ENCODE measurements at regions not wholly inside any gene's neighbourhood (a gene's known extent, or its start where the extent isn't known, plus 50 kb on each side); places are given as distances from the start of the nearest gene placed in this dataset.

DNA sequence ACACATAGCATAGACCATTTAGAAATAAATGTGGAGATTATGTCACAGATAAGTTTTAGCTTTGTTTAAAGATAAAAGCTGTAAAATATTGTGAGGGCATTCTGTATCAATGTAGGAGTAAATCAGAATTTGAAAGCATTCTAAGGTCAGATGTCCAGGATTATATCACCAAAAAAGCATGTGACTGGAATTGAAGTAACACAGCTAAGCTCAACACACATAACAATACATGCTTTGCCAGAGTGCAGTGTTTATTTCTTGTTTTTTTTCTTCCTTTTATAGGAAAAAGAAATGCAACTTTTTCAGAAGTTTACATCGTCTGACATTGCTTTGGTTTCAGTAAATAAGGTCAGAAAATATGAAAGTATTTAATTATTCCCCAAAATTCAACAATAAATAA lies 183.4 kb downstream of the HTR7 start:
- DNase-seq (ENCODE audit: low spot score): no peak
- no peak overlapping the region for H3K4me3 ChIP-seq (ENCODE audit: low read depth in 1 of 3, low read length in 3 of 3)
- WGBS: 66% methylated on average over 1 of the region's 1 CpG
- H3K27me3 ChIP-seq (ENCODE audit: control insufficient read depth in 4 of 4, insufficient read depth in 4 of 4, low read length in 3 of 4): peaks cover 0 to 3% (median 0%) of the 10 kb centered on the region in 4 donors
- no peak overlapping the region for H3K9ac ChIP-seq (ENCODE audit: low read depth in 1 of 2, low read length in 2 of 2)
- H3K4me1 ChIP-seq (ENCODE audit: control insufficient read depth in 4 of 4, insufficient read depth in 4 of 4, low read length in 3 of 4): no peaks in the 10 kb centered on the region
- no peaks in the 10 kb centered on the region for H3K9me3 ChIP-seq (ENCODE audit: control insufficient read depth in 4 of 4, low read length in 3 of 4)
- H3K36me3 ChIP-seq (ENCODE audit: control insufficient read depth in 4 of 4, insufficient read depth in 3 of 4, low read depth in 1 of 4, low read length in 3 of 4): no peaks in the 10 kb centered on the region
- TF ChIP-seq, protein P1, sequence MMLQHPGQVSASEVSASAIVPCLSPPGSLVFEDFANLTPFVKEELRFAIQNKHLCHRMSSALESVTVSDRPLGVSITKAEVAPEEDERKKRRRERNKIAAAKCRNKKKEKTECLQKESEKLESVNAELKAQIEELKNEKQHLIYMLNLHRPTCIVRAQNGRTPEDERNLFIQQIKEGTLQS (IDR thresholded peaks at IDR 0.05): no peak
- no peak for TF ChIP-seq FOXA2 (IDR thresholded peaks at IDR 0.05)
- no peak for TF ChIP-seq HNF4G (IDR thresholded peaks at IDR 0.05)
- no peak for TF ChIP-seq EGR1 (IDR thresholded peaks at IDR 0.05; ENCODE audit: low read depth in 2 of 2)
- no peak for TF ChIP-seq SP1 (IDR thresholded peaks at IDR 0.05)
- TF ChIP-seq, protein P2, sequence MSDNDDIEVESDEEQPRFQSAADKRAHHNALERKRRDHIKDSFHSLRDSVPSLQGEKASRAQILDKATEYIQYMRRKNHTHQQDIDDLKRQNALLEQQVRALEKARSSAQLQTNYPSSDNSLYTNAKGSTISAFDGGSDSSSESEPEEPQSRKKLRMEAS (IDR thresholded peaks at IDR 0.05): no peak
- TF ChIP-seq TAF1 (conservative IDR thresholded peaks at IDR 0.05): no peak
- no peak for TF ChIP-seq GABPA (IDR thresholded peaks at IDR 0.05 in 1 of 2, conservative IDR thresholded peaks at IDR 0.05 in 1 of 2)
- TF ChIP-seq HNF4A (conservative IDR thresholded peaks at IDR 0.05): no peak
- TF ChIP-seq, protein P3, sequence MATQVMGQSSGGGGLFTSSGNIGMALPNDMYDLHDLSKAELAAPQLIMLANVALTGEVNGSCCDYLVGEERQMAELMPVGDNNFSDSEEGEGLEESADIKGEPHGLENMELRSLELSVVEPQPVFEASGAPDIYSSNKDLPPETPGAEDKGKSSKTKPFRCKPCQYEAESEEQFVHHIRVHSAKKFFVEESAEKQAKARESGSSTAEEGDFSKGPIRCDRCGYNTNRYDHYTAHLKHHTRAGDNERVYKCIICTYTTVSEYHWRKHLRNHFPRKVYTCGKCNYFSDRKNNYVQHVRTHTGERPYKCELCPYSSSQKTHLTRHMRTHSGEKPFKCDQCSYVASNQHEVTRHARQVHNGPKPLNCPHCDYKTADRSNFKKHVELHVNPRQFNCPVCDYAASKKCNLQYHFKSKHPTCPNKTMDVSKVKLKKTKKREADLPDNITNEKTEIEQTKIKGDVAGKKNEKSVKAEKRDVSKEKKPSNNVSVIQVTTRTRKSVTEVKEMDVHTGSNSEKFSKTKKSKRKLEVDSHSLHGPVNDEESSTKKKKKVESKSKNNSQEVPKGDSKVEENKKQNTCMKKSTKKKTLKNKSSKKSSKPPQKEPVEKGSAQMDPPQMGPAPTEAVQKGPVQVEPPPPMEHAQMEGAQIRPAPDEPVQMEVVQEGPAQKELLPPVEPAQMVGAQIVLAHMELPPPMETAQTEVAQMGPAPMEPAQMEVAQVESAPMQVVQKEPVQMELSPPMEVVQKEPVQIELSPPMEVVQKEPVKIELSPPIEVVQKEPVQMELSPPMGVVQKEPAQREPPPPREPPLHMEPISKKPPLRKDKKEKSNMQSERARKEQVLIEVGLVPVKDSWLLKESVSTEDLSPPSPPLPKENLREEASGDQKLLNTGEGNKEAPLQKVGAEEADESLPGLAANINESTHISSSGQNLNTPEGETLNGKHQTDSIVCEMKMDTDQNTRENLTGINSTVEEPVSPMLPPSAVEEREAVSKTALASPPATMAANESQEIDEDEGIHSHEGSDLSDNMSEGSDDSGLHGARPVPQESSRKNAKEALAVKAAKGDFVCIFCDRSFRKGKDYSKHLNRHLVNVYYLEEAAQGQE (IDR thresholded peaks at IDR 0.05): no peak
- no peak for TF ChIP-seq JUND (IDR thresholded peaks at IDR 0.05)
- TF ChIP-seq, protein P4, sequence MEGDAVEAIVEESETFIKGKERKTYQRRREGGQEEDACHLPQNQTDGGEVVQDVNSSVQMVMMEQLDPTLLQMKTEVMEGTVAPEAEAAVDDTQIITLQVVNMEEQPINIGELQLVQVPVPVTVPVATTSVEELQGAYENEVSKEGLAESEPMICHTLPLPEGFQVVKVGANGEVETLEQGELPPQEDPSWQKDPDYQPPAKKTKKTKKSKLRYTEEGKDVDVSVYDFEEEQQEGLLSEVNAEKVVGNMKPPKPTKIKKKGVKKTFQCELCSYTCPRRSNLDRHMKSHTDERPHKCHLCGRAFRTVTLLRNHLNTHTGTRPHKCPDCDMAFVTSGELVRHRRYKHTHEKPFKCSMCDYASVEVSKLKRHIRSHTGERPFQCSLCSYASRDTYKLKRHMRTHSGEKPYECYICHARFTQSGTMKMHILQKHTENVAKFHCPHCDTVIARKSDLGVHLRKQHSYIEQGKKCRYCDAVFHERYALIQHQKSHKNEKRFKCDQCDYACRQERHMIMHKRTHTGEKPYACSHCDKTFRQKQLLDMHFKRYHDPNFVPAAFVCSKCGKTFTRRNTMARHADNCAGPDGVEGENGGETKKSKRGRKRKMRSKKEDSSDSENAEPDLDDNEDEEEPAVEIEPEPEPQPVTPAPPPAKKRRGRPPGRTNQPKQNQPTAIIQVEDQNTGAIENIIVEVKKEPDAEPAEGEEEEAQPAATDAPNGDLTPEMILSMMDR (IDR thresholded peaks at IDR 0.05; ENCODE audit: low read depth, low read length, missing input control): no peak
- TF ChIP-seq FOXA1 (IDR thresholded peaks at IDR 0.05): no peak
- TF ChIP-seq, protein P5, sequence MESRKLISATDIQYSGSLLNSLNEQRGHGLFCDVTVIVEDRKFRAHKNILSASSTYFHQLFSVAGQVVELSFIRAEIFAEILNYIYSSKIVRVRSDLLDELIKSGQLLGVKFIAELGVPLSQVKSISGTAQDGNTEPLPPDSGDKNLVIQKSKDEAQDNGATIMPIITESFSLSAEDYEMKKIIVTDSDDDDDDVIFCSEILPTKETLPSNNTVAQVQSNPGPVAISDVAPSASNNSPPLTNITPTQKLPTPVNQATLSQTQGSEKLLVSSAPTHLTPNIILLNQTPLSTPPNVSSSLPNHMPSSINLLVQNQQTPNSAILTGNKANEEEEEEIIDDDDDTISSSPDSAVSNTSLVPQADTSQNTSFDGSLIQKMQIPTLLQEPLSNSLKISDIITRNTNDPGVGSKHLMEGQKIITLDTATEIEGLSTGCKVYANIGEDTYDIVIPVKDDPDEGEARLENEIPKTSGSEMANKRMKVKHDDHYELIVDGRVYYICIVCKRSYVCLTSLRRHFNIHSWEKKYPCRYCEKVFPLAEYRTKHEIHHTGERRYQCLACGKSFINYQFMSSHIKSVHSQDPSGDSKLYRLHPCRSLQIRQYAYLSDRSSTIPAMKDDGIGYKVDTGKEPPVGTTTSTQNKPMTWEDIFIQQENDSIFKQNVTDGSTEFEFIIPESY (IDR thresholded peaks at IDR 0.05): no peak
- no peak for TF ChIP-seq RAD21 (IDR thresholded peaks at IDR 0.05)
- TF ChIP-seq NR2F2 (IDR thresholded peaks at IDR 0.05): no peak
- TF ChIP-seq RXRA (IDR thresholded peaks at IDR 0.05): no peak
- TF ChIP-seq YY1 (IDR thresholded peaks at IDR 0.05): no peak
- no peak overlapping the region for H3K27ac ChIP-seq (ENCODE audit: low read depth in 1 of 2, low read length in 2 of 2)
